Activated CD8-positive, alpha-beta memory T cell treated with anti-CD3 and anti-CD28 coated beads, Interleukin-2, amount 50 U/mL, for 48 hours (primary cell): ENCODE measurements at regions not wholly inside any gene's neighbourhood (a gene's known extent, or its start where the extent isn't known, plus 50 kb on each side); places are given as distances from the start of the nearest gene placed in this dataset.
"Not testable (repeated sequence)": the region's sequence is repeated elsewhere in the genome, so short reads cannot be mapped to it uniquely, and the experiment has no call there.

Experiments used
- DNase-seq: peaks from one replicate; pipeline ENCODE4 v3.0.0-alpha.2; 2020

DNA sequence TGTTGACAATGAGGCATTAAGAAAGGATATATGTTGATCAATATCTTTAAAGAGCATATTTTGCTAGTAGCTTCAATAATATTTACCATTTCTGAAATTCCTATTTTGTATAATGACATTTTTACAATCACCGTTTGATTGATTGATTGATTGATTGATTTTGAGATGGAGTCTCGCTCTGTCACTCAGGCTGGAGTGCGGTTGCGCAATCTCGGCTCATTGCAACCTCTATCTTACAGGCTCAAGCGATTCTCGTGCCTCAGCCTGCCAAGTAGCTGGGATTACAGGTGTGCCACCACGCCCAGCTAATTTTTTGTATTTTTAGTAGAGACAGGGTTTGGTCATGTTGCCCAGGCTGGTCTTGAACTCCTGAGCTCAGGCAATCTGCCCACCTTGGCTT is 150.9 kb upstream of the TEX13D start:
- DNase-seq, result not testable (repeated sequence)

DNA sequence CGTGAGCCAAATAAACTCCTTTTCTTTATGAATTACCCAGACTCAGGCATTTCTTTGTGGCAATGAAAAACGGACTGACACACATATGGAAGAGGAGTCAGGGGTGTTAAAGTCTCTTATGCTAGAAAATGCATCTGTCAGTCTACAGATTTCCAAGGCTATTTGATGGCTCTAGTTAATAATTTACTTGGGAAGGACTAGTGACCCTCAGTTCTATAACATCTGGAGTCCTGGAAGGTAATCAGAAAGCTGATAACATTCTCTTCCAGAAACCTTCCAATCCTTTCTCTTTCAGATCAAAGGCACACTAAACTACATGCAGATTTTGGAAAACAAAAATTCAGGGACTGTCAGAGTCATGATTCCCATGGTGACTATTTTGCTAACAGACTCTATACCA is 142.0 kb upstream of the TEX13D start:
- no peak for DNase-seq

DNA sequence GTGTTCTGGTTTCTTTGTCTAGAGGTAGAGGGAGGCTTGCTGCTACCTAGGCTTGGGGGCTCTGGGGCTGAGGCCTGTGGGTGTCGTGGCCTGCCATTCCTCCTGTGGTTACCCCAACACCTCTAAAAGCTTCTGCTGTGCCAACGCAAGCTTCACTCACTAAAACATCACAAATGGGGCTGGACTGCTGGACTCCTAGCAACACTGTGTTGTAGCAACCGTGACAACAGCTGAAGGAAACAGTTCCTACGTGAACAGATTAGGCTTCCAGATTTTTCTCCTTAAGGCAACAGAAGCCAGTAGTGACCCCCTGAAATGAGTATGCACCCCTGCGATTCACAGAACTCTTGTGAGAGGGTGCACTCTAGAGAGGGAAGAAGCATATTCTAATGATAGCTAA is 138.3 kb upstream of the TEX13D start:
- no peak for DNase-seq

DNA sequence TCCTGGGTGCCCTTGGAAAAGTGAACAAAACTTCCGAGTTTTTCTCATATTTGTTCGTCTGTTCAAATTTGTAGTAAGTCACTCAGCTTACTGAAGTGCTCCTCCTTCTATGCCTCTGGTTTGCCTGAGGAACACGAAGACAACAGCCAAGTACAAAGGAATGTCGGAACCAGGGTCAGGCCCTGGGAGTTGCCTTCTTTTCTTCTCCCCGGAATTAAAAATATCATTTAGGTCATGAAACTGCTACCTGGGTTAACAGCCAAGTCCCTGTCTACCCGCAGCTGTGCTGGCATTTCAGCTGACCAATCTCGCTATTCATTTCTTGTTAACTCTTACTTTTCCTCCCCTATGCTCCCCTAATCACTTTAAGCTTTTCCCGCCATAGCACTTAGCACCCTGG is 137.6 kb upstream of the TEX13D start:
- no peak for DNase-seq

DNA sequence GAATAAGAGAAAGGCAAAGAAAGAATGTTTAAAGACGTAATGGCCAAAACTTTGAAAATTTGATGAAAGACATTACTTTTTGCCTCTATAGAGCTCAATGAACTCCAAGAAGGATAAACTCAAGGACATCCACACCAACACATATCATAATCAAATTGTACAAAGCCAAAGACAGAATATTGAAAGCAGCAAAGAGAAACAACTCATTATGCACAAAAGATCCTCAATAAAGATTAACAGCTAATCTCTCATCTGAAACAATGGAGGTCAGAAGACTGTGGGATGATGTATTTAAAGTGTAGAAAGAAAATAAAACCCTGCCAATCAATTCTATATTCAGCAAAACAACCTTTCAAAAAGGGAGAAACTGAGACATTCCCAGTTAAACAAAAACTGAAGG is 129.1 kb upstream of the TEX13D start:
- DNase-seq, result no peak

DNA sequence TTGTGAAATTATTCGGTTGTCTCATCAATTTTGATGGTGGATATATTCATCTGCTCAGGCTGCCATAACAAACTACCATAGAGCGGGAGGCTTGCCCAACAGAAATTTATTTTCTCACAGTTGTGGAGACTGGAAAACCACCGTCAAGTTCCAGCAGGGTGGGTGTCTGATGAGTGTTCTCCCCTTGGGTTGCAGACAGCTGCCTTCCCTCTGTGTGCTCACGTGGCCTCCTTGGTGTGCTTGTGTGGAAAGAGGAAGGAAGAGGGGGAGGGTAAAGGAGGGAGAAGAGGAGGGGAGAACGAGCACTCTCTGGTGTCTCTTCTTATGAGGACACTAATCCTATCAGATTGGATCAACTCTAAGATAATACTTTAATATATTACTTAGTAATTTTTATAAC is 123.8 kb upstream of the TEX13D start:
- DNase-seq, result no peak

DNA sequence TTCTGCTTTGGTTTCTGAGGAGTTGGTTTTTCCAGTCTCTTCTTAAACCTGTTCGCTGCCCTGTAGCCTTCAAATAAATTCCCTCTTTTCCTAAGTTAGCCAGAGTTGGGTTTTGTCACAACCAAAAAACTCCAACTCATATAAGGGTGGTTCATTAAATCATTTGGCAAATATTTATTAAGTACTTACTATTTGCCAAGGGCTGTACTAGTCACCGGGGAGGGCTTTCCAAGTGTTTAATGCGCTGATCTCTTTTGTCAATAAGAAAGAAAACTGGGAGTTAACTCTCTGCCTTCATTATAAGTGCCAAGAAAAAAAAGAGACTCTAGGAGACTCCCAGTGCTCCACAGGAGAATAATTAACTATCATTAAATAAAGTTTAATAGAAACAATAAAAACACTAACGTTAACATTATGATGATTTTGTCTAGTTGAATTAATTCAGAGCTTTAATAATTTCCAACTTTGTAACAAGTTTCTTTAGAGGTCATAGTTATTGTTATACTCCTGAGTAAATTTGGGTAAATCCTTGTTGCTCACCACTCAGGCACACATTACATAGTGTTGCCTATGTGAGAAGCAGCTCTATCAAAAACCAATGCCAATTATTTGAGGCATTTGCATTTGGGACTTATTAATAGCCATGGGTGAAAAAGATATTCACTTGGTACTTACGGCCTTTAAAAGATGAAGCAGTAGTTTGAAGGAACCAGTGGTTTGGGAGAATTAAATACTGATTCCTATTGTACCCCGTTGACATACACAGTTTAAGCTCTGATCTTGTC is 122.5 kb upstream of the TEX13D start:
- no peak for DNase-seq

DNA sequence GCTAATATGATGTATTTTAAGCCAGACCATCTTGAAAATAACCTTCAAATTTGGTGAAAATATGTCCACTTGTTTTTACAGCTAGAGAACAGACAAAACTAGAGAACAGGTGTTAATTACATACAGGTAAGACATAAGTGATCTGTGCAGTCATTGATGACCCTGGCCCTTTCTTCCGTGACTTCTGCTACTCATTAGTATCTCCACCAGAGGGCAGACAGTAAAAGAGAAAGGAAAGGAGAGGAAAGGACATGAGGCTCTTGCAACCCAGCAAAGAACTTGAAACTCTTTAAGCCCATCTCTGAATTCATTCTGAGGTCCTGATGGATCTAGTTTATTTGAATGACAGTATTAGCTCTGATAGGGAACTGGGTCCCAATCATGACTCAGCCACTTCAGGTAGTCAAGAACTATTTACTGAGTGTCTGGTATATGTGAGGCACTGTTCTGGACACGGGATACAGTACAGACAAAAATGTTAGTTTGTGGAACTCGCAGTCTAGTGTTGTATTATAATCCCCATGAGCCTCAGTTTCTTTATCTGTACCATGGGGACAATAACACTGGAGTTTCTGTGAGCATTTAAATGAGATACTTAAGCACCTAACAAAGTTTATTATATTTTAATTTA is 121.0 kb upstream of the TEX13D start:
- DNase-seq, result no peak

DNA sequence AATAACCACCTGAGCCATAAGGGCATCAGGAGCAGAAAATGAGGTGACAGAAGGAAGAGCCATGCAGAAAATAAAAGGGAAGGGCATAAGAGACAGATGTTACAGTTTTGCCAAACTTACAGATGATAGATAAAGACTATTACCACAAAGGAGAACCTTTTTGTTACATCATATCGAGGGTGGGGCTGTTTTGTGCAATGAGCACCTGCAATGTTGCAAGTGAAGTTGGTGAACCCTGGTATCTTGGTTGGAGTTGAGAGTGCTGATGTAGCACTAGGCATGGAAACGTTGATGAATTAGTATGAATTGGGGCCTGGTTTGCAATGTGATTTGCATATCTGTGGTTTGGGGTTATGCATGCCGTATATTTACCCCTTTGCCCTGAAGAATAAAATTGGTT is 119.8 kb upstream of the TEX13D start:
- no peak for DNase-seq

DNA sequence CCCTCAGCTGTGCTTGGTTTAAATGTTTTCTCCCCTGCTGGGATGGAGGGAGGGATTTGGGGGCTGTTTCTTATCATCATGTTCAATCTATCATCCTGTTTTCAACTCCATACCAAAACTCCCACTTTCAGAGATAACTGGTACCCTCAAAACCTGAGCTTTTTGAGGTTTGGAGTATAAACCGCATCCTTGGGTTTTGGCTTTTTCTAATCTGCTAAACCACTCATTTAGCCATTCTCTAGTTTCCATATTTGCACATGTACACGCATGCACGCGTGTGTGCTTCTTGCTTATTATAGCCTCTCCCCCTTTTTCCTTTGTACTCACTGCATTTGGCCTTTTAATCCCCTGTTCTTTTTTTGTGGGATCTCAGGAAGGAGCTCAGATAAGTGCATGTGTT is 116.7 kb upstream of the TEX13D start:
- no peak for DNase-seq

DNA sequence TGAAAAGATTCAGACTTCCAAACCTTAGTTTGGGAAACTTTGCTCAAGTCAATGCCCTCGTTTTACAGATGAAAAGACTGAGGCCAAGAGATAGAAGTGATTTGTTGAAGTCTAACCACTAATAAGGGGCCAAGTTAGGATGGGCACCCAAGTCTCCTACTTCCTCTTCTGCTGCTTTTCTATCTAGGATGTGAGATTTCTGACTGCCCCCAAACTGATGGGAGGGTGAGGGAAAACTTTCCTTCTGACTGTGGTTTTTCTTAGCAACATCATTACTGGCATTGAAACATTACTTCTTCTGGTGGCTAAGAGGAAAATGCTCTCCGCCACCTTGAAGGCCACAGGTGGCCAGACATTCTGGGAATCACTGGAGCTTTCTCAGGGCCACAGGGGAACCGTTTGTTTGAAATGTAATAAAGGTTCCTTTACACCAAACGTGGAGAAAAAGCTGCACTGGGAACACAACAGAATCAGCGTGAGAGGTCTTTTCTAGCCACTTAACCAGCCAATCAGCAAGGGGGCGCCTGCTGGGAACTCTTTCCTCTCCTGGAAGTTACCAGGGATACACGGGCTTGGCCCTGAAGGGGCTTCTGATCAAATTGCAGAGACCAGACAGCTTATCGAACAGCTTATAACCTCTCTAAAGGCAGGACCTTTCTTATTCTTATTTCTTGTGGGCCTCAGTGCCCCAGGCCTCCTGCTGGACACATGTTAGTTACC is 115.9 kb upstream of the TEX13D start:
- DNase-seq, result no peak

DNA sequence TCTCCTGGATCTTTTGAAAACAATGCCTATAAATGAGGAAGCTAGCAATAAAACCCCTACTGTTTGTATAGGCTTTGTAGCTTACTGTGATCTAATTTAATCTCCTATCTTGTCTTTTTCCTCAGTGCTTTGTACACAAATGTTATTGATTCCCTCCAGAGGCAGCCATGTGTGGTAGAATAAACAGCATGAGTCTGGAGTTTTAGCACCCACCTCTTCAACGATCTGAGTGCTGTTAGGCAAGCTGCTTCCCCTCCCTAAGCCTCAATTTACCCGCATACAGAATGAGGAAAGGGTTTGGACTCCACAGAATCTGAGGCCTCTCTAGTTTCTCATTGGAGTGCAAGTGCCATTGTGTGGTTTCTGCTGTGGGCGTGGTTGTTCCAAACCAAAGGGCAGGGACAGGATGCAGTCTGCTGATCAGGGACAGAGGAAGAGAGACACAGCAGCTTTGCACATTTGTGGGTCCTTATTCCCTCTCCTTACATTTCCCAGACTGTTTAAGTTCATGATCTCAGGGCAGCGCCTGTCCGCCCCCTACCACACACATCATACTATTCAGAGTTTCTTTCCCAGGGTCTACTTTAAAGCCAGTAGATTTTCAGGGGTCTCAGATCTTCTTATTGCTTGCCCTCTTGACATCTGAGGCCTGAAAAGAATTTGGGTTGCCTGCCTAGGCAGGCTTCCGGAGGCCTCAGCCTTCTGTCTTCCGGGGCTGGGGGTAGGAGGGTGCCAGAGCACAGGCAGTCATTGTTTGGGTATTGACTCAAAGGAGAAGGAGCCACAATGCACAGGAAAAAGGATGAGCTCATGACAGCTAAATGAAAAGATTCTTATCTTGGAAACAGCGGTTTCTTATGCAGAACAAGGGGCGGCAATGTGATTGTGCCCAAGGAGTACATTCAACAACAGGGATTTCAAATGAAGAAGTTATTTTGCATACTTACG is 114.9 kb upstream of the TEX13D start:
- DNase-seq, result peak; percentile 63

DNA sequence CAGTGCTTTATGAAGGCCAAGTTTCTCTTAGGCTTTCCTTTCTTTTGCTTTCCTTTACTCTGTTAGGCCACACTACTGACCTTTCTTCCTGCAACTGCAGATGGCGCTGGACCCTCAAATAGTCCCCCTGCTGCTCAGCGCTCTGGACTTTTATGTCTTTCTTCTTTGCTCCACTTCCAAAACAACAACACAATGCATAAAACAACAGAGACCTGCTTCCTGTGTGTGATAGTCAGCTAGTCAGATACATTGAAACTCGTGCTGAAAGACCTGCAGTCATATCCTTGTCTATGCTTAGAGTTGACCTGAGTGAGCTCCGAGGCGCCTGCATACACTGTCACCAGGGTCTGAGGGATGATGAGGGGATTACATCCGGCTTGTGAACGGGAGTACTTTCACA is 108.9 kb upstream of the TEX13D start:
- no peak for DNase-seq

DNA sequence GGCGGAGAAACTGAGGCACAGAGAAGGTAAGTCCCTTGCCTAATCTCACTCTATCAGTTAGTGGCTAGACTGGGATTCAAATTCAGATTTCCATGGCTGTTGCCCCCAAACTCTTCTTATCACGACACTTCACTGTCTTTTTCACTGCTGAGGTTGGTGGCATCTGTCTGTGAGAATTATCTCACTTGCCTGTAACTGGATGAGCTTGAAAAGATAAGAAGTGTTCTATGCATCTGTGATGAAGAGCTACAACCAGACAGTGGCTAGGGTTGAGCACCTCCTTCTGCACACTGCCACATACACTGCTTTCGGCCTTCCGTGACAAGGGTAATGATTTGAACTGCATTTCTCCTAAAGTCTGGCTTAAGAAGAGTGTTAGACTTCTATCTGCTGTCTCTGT is 107.9 kb upstream of the TEX13D start:
- DNase-seq, result no peak

DNA sequence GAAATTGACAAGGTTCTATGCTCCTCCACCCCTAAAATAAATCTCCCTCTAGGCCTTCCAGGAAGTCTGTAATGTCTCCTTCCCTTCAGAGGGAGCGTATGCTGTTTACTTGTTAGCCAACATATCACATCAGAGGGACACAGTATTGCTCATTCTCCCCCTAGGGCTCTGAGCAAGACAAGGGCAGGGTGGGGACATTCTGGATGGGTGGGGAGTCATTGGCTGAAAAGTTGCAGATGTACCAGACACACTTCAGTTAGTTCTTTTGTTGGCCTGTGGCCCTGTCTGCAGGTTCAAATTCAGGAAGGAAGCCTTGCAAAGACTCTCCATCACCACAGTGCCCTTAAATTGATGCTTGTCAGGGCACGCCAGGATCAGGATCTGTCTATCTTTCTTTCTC is 106.3 kb upstream of the TEX13D start:
- no peak for DNase-seq

DNA sequence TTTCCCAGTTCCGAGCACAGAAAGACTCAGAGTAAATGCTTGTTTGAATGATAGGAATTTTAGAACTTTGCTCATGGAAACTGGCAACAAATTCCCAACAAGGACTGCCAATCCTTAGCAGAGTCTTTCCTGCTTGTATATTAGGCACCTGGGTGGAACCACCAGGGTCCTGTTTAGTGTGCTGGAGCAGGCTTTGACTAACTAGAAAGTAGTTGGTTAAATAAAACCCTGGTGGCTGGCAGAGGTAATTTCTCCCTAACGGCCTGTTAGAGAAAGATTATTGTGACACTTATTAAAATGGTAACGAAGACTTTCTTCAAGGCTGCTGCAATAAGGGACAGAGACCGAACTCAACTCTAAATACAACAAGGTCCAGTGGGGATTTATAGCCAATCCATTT is 103.6 kb upstream of the TEX13D start:
- no peak for DNase-seq

DNA sequence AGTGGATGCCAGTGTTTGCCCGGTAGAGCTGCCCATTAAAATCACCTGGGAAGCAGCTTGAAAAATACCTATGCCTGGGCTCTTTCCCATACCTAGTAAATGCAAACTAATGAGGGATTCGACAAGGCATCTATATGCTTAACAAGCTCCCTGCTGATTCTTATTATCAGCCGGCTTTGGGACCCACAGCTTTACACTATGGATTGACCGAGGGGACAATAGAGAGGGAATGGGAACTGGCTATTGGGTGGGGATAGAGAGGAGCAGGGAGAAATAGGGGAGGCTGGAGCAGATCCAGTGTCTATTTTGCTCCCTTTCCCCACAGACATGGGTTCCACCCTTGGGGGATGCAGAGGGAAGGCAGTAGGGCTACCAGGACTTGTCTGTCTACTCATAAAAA is 103.1 kb upstream of the TEX13D start:
- no peak for DNase-seq

DNA sequence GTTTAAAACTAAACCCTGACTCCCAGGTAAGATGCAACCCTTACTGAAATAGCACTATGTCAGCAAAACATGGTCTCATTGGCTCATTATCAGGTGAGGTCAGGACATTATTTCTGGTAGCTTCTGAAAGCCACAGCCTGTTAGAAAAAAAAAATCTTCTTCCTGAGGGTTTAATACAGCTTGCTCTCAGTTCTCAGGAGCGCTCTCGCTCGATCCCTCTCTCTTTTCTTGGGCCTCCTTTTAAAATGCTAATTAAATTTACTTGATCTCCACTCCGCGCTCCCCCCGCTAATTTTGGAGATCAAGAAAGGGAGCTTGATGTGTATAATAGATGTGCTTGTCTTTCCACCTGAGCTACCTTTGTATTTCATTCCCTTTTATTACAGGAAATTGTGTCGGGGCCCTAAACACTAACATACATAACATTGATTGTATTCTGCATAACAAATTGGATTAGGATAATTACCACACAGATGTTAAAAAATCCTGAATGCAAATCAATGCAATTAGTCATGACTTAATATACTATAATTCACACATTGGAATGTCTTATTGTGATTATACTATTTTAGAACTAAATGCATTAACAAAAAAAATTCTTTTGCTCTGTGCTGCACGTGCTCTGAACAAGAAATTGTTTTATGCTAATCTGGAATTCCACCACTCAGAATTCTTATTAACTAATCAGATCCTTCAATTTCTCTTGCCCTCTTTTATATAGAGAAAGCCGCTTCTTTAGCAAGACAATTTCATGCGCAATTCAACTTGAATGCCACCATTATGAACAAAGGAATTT is 101.6 kb upstream of the TEX13D start:
- DNase-seq, result no peak

DNA sequence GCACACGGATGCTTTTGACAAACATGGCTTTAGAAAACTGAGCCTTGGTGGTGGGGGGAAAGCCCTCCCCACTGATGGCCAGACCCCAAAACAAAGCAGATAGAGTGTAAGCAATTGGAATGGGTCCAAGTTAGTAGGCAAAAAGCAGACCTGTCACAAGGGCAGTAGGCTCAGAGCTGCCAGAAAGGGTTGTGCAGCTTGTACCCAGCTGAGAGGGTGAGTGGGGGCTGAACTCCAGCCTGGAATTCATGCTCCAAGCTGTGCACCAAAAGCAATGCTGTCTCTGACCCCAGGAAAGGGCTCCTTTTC is 101.1 kb upstream of the TEX13D start:
- no peak for DNase-seq

DNA sequence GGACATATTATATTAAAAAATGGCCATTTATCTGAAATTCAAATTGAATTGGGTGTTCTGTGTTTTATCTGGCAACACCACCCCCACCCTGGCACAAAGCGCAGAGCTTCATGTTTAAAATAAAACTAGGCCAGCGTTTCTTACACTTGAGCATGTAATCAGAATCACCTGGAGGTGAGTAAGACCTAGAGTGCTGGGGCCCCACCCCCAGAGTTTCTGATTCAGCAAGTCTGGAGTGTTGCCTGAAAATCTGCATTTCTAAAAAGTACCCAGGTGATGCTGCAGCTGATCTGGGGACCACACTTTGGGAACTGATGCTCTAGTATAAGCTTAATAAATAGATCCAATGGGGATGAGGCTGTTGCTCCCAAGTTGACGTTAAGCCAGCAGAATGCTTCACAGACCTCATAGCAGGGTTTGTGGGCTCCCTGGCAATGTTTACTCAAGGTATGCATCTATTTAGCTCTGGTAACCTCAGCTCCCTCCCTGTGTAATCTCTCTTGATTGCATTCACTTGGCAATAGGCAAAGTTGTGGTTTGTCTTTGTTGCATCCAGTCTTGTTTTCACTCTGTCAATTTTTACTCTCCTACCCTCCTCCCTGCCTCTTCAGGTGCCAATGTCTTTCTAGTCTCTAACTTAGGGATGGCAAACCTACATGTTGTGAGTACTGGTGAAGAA is 99.8 kb upstream of the TEX13D start:
- no peak for DNase-seq

DNA sequence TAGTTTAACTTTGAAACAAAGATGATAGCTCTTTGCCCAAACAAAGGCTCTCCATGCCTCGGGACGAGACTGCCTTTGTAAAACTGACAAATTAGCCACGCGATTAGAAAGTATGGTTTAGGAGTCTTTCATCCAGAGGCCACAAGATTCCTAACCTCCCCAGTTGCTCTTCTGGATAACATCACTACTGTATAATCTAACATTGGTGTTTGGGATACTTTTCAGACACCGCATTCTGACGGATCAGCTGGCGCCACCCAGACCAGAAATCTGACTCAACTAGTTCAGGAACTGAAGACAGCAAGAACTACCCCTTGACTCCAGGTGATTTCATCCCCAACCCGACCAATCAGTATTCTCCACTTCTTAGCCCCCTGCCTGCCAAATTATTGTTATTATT is 98.1 kb upstream of the TEX13D start:
- no peak for DNase-seq

DNA sequence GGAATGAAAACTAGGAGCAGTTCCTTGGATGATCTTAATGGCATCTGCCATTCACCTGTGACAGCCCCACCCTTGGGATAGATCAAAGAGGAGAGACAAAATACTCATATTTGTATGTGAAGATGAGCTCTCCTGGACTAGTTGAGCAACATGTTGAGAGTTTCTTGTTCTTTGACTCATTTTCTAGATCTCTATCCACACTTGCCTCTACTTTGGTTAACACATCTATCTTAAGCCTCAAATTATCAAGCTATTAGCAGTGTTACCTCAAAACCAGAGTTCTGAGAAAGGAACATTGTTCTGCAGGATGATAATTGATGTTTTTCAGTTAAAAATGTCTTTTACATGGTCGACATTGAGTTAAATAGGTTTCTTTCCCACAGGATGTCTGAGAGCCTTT is 94.2 kb upstream of the TEX13D start:
- DNase-seq, result no peak
